Loucy (cell line): ENCODE measurements at regions not wholly inside any gene's neighbourhood (a gene's known extent, or its start where the extent isn't known, plus 50 kb on each side); places are given as distances from the start of the nearest gene placed in this dataset.

Experiments
- H2AFZ ChIP-seq: fragments of 200-600 bp; sonication (generic); 2 replicates; pipeline ENCODE4 v1.6.0; 2016; ENCODE audit warnings: antibody characterized with exemption, mild to moderate bottlenecking, low read length, moderate library complexity
- H3F3A ChIP-seq: fragments of 200-600 bp; 2 replicates; pipeline ENCODE4 v1.6.0; 2016; ENCODE audit warnings: antibody characterized with exemption, low read depth, mild to moderate bottlenecking
- H3K27me3 ChIP-seq: fragments of 200-600 bp; sonication (generic); 2 replicates; pipeline ENCODE4 v1.6.1; 2014; ENCODE audit warnings: low read length, mild to moderate bottlenecking; ENCODE audit not compliant: insufficient read depth, poor library complexity, severe bottlenecking
- H3K36me3 ChIP-seq: fragments of 200-600 bp; sonication (generic); 2 replicates; pipeline ENCODE4 v1.6.1; 2016; ENCODE audit warnings: low read length; ENCODE audit not compliant: insufficient read depth
- H3K4me1 ChIP-seq: fragments of 200-600 bp; sonication (generic); 2 replicates; pipeline ENCODE4 v1.5.1; 2014; ENCODE audit warnings: low read length, mild to moderate bottlenecking; ENCODE audit not compliant: insufficient read depth, poor library complexity, severe bottlenecking
- H3K4me2 ChIP-seq: fragments of 200-600 bp; sonication (generic); 2 replicates; pipeline ENCODE4 v1.6.0; 2014; ENCODE audit warnings: antibody characterized with exemption, low read length, low read depth, mild to moderate bottlenecking; ENCODE audit not compliant: poor library complexity, severe bottlenecking
- H3K4me3 ChIP-seq: fragments of 200-600 bp; sonication (generic); 2 replicates; pipeline ENCODE4 v1.5.1; 2014; ENCODE audit warnings: low read length, mild to moderate bottlenecking, mixed read lengths; ENCODE audit not compliant: poor library complexity, severe bottlenecking
- H3K79me2 ChIP-seq: fragments of 200-600 bp; sonication (generic); 2 replicates; pipeline ENCODE4 v1.6.1; 2014; ENCODE audit warnings: low read length; ENCODE audit not compliant: insufficient read depth
- H3K9ac ChIP-seq: fragments of 200-600 bp; sonication (generic); 2 replicates; pipeline ENCODE4 v1.6.0; 2014; ENCODE audit warnings: mild to moderate bottlenecking, low read depth, low read length, moderate library complexity; ENCODE audit not compliant: poor library complexity, severe bottlenecking
- H3K9me2 ChIP-seq: fragments of 200-600 bp; sonication (generic); replicated peaks from 2 replicates; pipeline ENCODE4 v1.6.1; 2016; ENCODE audit warnings: low read depth, low read length, mixed read lengths
- H3K9me3 ChIP-seq: fragments of 200-600 bp; sonication (generic); 2 replicates; pipeline ENCODE4 v1.6.1; 2014; ENCODE audit warnings: mild to moderate bottlenecking, antibody characterized with exemption, low read length, low read depth; ENCODE audit not compliant: insufficient read depth
- H4K20me1 ChIP-seq: fragments of 200-600 bp; sonication (generic); 2 replicates; pipeline ENCODE4 v1.6.0; 2014; ENCODE audit warnings: antibody characterized with exemption, low read length, mild to moderate bottlenecking; ENCODE audit not compliant: insufficient read depth, poor library complexity, severe bottlenecking
- EZH2phosphoT487 ChIP-seq: fragments of 200-600 bp; IDR thresholded peaks from 2 replicates; pipeline ENCODE4 v1.6.1; 2018; ENCODE audit warnings: antibody characterized with exemption, mild to moderate bottlenecking, moderate library complexity, borderline replicate concordance
- TF ChIP-seq, protein P1 (sequence below): fragments of 200-600 bp; sonication (generic); conservative IDR thresholded peaks from 2 replicates; pipeline ENCODE4 v1.5.1; 2014; ENCODE audit warnings: mild to moderate bottlenecking, antibody characterized with exemption, low read length

GRCh38 chr4:153039542-153040185, 103.5 kb downstream of the FHDC1 start:
- Histone ChIP-seq H3K27me3 (no peaks in the 10 kb centered on the region), H3K9me3 (no peaks in the 10 kb centered on the region), H3K4me2 (no peak overlapping the region), H3K4me3 (no peak overlapping the region), H3K9me2 (no peaks in the 10 kb centered on the region; the same call in 1 of the 2 replicates), H3K36me3 (no peaks in the 10 kb centered on the region), H2AFZ (no peak overlapping the region), H3K79me2 (no peaks in the 10 kb centered on the region), H3K4me1 (no peaks in the 10 kb centered on the region), H3F3A (no peaks in the 10 kb centered on the region), H3K9ac (no peak overlapping the region), H4K20me1 (no peaks in the 10 kb centered on the region)
- TF ChIP-seq, protein P1, sequence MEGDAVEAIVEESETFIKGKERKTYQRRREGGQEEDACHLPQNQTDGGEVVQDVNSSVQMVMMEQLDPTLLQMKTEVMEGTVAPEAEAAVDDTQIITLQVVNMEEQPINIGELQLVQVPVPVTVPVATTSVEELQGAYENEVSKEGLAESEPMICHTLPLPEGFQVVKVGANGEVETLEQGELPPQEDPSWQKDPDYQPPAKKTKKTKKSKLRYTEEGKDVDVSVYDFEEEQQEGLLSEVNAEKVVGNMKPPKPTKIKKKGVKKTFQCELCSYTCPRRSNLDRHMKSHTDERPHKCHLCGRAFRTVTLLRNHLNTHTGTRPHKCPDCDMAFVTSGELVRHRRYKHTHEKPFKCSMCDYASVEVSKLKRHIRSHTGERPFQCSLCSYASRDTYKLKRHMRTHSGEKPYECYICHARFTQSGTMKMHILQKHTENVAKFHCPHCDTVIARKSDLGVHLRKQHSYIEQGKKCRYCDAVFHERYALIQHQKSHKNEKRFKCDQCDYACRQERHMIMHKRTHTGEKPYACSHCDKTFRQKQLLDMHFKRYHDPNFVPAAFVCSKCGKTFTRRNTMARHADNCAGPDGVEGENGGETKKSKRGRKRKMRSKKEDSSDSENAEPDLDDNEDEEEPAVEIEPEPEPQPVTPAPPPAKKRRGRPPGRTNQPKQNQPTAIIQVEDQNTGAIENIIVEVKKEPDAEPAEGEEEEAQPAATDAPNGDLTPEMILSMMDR = no peak
- no peak for TF ChIP-seq EZH2phosphoT487

- H2AFZ ChIP-seq = no peak overlapping the region
- H3K9ac ChIP-seq = no peak overlapping the region
- no peaks in the 10 kb centered on the region for H3K36me3 ChIP-seq
- H4K20me1 ChIP-seq = no peaks in the 10 kb centered on the region
- no peaks in the 10 kb centered on the region for H3K4me1 ChIP-seq
- no peaks in the 10 kb centered on the region for H3K79me2 ChIP-seq
- H3K4me3 ChIP-seq = no peak overlapping the region
- no peaks in the 10 kb centered on the region; the same call in 1 of the 2 replicates for H3K9me2 ChIP-seq
- no peak overlapping the region for H3K4me2 ChIP-seq
- no peaks in the 10 kb centered on the region for H3F3A ChIP-seq
- TF ChIP-seq, protein P1 = no peak
- TF ChIP-seq EZH2phosphoT487 = no peak
- H3K9me3 ChIP-seq = no peaks in the 10 kb centered on the region
- H3K27me3 ChIP-seq = no peaks in the 10 kb centered on the region
Measured at GRCh38 chr4:153040677-153041076, 104.6 kb downstream of the FHDC1 start.

DNA sequence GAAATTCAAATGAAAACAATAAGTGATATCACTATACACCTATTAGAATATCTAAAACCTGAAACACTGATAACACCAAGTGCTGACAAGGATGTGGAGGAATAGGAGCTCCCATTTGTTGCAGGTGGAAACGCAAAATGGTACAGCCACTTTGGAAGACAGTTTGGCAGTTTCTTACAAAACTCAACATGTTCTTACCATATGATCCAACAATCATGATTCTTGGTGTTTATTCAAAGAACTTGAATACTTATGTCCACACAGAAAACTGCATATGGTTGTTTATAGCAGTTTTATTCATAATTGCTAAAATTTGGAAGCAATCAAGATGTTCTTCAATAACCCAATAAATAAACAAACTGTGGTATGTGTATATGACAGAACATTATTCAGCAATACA, 107.9 kb downstream of the FHDC1 start:
- TF ChIP-seq, protein P1 = no peak
- TF ChIP-seq EZH2phosphoT487 = no peak
- no peak overlapping the region for H3K9ac ChIP-seq

More for the DNA sequence above, 107.9 kb downstream of the FHDC1 start:
- Histone ChIP-seq H3F3A (no peaks in the 10 kb centered on the region), H3K27me3 (no peaks in the 10 kb centered on the region), H3K79me2 (no peaks in the 10 kb centered on the region), H3K9me2 (no peaks in the 10 kb centered on the region), H3K36me3 (no peaks in the 10 kb centered on the region), H3K4me3 (no peak overlapping the region), H3K4me2 (no peak overlapping the region), H3K4me1 (no peaks in the 10 kb centered on the region), H2AFZ (no peak overlapping the region), H3K9me3 (no peaks in the 10 kb centered on the region), H4K20me1 (no peaks in the 10 kb centered on the region)
